Caco-2 (cell line): ENCODE measurements at regions not wholly inside any gene's neighbourhood (a gene's known extent, or its start where the extent isn't known, plus 50 kb on each side); places are given as distances from the start of the nearest gene placed in this dataset.

Source experiments
- BruUV-seq: library from RNA; stranded (reverse); fragments of 400-500 nt; replicated peaks from 2 replicates; lab custom pipeline; 2021; lab: Mats Ljungman, UMichigan
- CTCF ChIA-PET: fragments of 300-600 bp; sonication (Branson Sonifier 250); formaldehyde crosslinking; loops from one replicate; lab custom pipeline; 2022; ENCODE audit warnings: antibody characterized with exemption; lab: Charles Lee
- POLR2A ChIA-PET: fragments of 300-600 bp; sonication (Branson Sonifier 250); formaldehyde crosslinking; loops from one replicate; lab custom pipeline; 2022; ENCODE audit warnings: antibody characterized with exemption; lab: Charles Lee
- DNase-seq, 2 experiments: peaks; one replicate each; pipeline versions ENCODE4 v3.0.0 to v3.0.0-alpha.2; 2020 to 2022
- H3K27me3 ChIP-seq: replicated peaks from 2 replicates; pipeline ENCODE4 v1.6.0; 2011; ENCODE audit warnings: low read length; ENCODE audit not compliant: control insufficient read depth, insufficient read depth
- H3K36me3 ChIP-seq: 2 replicates; pipeline ENCODE4 v1.5.1; 2011; ENCODE audit warnings: low read length; ENCODE audit not compliant: control insufficient read depth, insufficient read depth
- H3K4me1 ChIP-seq: fragments of 250-450 bp; sonication (Bioruptor Pico); 2 replicates; pipeline ENCODE4 v1.5.1; 2020; ENCODE audit warnings: mild to moderate bottlenecking
- H3K4me3 ChIP-seq: 2 replicates; pipeline ENCODE4 v1.5.1; 2011; ENCODE audit warnings: low read depth, mild to moderate bottlenecking, control low read depth, low read length
- H3K9me3 ChIP-seq: fragments of 250-450 bp; sonication (Bioruptor Pico); 2 replicates; pipeline ENCODE4 v1.5.1; 2020; ENCODE audit warnings: mild to moderate bottlenecking, moderate library complexity
- H3K27ac Mint-ChIP-seq: one replicate; pipeline ENCODE4 v1.8.0; 2022; ENCODE audit warnings: mixed read lengths; ENCODE audit not compliant: unreplicated experiment
- H3K27me3 Mint-ChIP-seq: one replicate; pipeline ENCODE4 v1.8.0; 2022; ENCODE audit warnings: mixed read lengths; ENCODE audit not compliant: insufficient read depth, unreplicated experiment
- H3K36me3 Mint-ChIP-seq: one replicate; pipeline ENCODE4 v1.8.0; 2022; ENCODE audit warnings: mild to moderate bottlenecking, mixed read lengths; ENCODE audit not compliant: insufficient read depth, unreplicated experiment
- H3K4me1 Mint-ChIP-seq: one replicate; pipeline ENCODE4 v1.8.0; 2022; ENCODE audit warnings: low read depth, mixed read lengths; ENCODE audit not compliant: unreplicated experiment
- H3K4me3 Mint-ChIP-seq: one replicate; pipeline ENCODE4 v1.8.0; 2022; ENCODE audit warnings: mild to moderate bottlenecking, moderate library complexity, mixed read lengths; ENCODE audit not compliant: unreplicated experiment
- H3K9me3 Mint-ChIP-seq: one replicate; pipeline ENCODE4 v1.8.0; 2022; ENCODE audit warnings: mixed read lengths; ENCODE audit not compliant: unreplicated experiment
- intact Hi-C: fragments of 100-400 bp; cut with micrococcal nuclease; formaldehyde crosslinking; loops from one replicate; pipeline ENCODE4 v1.10.0; 2022; ENCODE audit not compliant: unreplicated experiment
- TF ChIP-seq, protein P1 (sequence below), 2 experiments: fragments of 200-600 bp in 1 of 2; IDR thresholded peaks; 1 replicate in 1 of 2; 2 replicates in 1 of 2; pipeline versions ENCODE4 v1.5.1 to v1.8.0; 2011 to 2022; ENCODE audit warnings: antibody characterized with exemption in 1 of 2, control low read depth in 1 of 2, inconsistent platforms in 1 of 2, low read depth in 1 of 2, low read length in 1 of 2, mild to moderate bottlenecking in 1 of 2, moderate library complexity in 1 of 2; ENCODE audit not compliant: insufficient read depth in 1 of 2, severe bottlenecking in 1 of 2, unreplicated experiment in 1 of 2

GRCh38 chr16:9425236-9425635 lies 333.8 kb downstream of the HAPSTR1 start:
- H3K4me1 ChIP-seq = no peaks in the 10 kb centered on the region
- no peak for DNase-seq
- no peaks in the 10 kb centered on the region for H3K9me3 ChIP-seq
- BruUV-seq = no TSS peak
- intact Hi-C loops = no loop called here
- H3K36me3 Mint-ChIP-seq = no peaks in the 10 kb centered on the region
- H3K27me3 ChIP-seq = no peaks in the 10 kb centered on the region
- no peaks in the 10 kb centered on the region for H3K36me3 ChIP-seq
- no peak overlapping the region for H3K4me3 Mint-ChIP-seq
- ChIA-PET POLR2A (no interaction called here), CTCF (no interaction called here)
- H3K4me1 Mint-ChIP-seq = no peaks in the 10 kb centered on the region
- no peaks in the 10 kb centered on the region for H3K27me3 Mint-ChIP-seq
- no peak overlapping the region for H3K4me3 ChIP-seq
- TF ChIP-seq, protein P1, sequence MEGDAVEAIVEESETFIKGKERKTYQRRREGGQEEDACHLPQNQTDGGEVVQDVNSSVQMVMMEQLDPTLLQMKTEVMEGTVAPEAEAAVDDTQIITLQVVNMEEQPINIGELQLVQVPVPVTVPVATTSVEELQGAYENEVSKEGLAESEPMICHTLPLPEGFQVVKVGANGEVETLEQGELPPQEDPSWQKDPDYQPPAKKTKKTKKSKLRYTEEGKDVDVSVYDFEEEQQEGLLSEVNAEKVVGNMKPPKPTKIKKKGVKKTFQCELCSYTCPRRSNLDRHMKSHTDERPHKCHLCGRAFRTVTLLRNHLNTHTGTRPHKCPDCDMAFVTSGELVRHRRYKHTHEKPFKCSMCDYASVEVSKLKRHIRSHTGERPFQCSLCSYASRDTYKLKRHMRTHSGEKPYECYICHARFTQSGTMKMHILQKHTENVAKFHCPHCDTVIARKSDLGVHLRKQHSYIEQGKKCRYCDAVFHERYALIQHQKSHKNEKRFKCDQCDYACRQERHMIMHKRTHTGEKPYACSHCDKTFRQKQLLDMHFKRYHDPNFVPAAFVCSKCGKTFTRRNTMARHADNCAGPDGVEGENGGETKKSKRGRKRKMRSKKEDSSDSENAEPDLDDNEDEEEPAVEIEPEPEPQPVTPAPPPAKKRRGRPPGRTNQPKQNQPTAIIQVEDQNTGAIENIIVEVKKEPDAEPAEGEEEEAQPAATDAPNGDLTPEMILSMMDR (IDR thresholded peaks at IDR 0.05; ENCODE audit: insufficient read depth in 1 of 2, low read depth in 1 of 2, low read length in 1 of 2, severe bottlenecking in 1 of 2, unreplicated experiment in 1 of 2) = no peak
- H3K27ac Mint-ChIP-seq = no peak overlapping the region
- no peaks in the 10 kb centered on the region for H3K9me3 Mint-ChIP-seq

DNA sequence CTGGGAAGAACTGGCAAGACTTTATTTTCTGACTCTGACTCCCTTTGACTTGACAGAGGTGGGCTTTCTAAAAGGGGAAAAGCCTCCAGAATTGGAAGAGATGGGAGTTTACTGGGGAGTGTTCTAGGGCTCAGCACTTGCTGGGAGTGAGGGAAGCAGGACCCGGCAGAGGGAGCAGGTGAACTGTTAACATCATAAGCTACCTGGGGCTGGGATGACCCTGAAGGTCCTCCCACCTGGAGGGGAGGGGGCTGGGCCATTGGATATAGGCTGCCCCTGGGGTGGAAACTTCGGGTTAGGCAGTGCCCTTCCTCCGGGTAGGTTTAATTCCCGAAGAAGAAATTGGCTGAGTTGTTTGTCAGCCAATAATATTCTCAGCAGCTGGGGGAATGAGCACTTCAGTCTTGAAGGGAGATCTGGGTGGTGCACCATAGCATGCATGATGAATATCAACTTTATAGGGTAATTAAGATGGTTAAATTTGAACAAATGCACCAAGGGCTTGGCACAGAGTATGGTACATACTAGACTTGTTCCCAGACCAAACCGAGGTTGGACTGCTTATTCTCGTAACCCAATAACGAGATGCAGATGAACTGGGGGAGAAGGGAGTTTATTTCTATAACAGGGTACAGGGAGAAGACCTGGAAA lies 337.0 kb downstream of the HAPSTR1 start:
- no peaks in the 10 kb centered on the region for H3K9me3 Mint-ChIP-seq
- no peaks in the 10 kb centered on the region for H3K27me3 ChIP-seq
- no peak overlapping the region for H3K4me3 ChIP-seq
- intact Hi-C loops = no loop called here
- POLR2A ChIA-PET = no interaction called here
- BruUV-seq = no TSS peak
- TF ChIP-seq, protein P1 (IDR thresholded peaks at IDR 0.05; ENCODE audit: insufficient read depth in 1 of 2, low read depth in 1 of 2, low read length in 1 of 2, severe bottlenecking in 1 of 2, unreplicated experiment in 1 of 2) = no peak
- H3K4me1 ChIP-seq = no peaks in the 10 kb centered on the region
- CTCF ChIA-PET = no interaction called here
- peaks cover 4% of the 10 kb centered on the region for H3K27me3 Mint-ChIP-seq
- no peaks in the 10 kb centered on the region for H3K36me3 ChIP-seq
- no peak for DNase-seq
- no peak overlapping the region for H3K4me3 Mint-ChIP-seq
- no peak overlapping the region for H3K27ac Mint-ChIP-seq
- no peaks in the 10 kb centered on the region for H3K9me3 ChIP-seq
- H3K4me1 Mint-ChIP-seq = no peaks in the 10 kb centered on the region
- no peaks in the 10 kb centered on the region for H3K36me3 Mint-ChIP-seq

DNA sequence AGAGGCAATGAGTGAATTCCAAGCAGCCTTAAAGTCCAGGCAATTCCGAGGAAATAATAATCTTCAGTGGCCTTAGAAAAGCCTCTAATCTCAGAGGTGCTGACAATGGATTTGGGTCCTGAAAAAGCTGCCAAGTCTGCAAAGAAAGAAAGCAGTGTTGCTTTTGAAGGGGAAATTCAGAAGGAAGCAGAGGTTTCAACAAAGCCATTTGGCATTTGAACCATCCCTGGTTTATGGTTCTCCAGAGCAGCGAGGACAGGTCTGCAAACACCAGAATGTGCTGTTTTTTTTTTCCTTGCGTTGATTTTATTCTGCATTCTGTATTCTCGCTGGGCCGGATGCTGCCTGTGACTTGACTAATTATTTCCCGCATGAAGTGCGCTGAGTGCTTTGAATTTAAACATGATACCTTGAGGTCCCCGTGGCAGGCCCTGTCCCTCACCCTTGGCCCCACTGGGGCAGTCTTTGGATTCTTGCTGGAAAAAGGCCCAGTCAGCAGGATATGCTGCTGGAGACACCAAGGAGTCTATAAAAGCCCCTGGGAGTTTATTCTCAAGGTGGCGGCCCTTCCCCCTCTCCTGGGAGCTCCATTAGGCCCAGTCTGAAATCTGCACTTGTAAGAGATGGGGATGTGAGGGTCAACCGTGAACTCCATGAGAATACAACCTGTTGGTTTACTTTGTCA lies 338.3 kb downstream of the HAPSTR1 start:
- Histone ChIP-seq H3K36me3 (no peaks in the 10 kb centered on the region), H3K4me3 (no peak overlapping the region), H3K27me3 (no peaks in the 10 kb centered on the region), H3K4me1 (no peaks in the 10 kb centered on the region), H3K9me3 (no peaks in the 10 kb centered on the region)
- DNase-seq = no peak
- H3K27ac Mint-ChIP-seq = no peak overlapping the region
- POLR2A ChIA-PET = no interaction called here
- H3K36me3 Mint-ChIP-seq = no peaks in the 10 kb centered on the region
- H3K9me3 Mint-ChIP-seq = peaks cover 2% of the 10 kb centered on the region
- CTCF ChIA-PET = no interaction called here
- no peaks in the 10 kb centered on the region for H3K4me1 Mint-ChIP-seq
- no peak overlapping the region for H3K4me3 Mint-ChIP-seq
- BruUV-seq = no TSS peak
- H3K27me3 Mint-ChIP-seq = peaks cover 4% of the 10 kb centered on the region
- TF ChIP-seq, protein P1 (IDR thresholded peaks at IDR 0.05; ENCODE audit: insufficient read depth in 1 of 2, low read depth in 1 of 2, low read length in 1 of 2, severe bottlenecking in 1 of 2, unreplicated experiment in 1 of 2) = no peak
- intact Hi-C loops = no loop called here
